ENCODE measurements at regions not wholly inside any gene's neighbourhood (a gene's known extent, or its start where the extent isn't known, plus 50 kb on each side); places are given as distances from the start of the nearest gene placed in this dataset.

- Mint-ChIP-seq H3K4me1 (ENCODE audit: low read depth) (no peaks in the 10 kb centered on the region), H3K27me3 (ENCODE audit: low read depth) (no peaks in the 10 kb centered on the region), H3K36me3 (ENCODE audit: insufficient read depth in 2 of 2) (peaks cover 0 to 2% of the 10 kb centered on the region in 2 donors), H3K9me3 (no peaks in the 10 kb centered on the region), H3K4me3 (no peak overlapping the region), H3K27ac (no peak overlapping the region)
- DNase-seq (no peak), ATAC-seq (replicated peaks in 1 of 2) (no peak)
Observed at GRCh38 chr11:17129003-17129402, 51.5 kb upstream of the RPS13 start.

Measured in activated T-cell treated with anti-CD3 and anti-CD28 coated beads, Interleukin-2, amount 50 U/mL, for 72 hours (primary cell).